ENCODE measurements at regions not wholly inside any gene's neighbourhood (a gene's known extent, or its start where the extent isn't known, plus 50 kb on each side); places are given as distances from the start of the nearest gene placed in this dataset.
"Not testable (repeated sequence)": the region's sequence is repeated elsewhere in the genome, so short reads cannot be mapped to it uniquely, and the experiment has no call there.

- H3F3A ChIP-seq (ENCODE audit: insufficient read depth); H3K4me3 ChIP-seq (ENCODE audit: insufficient read depth, low read length, poor library complexity, severe bottlenecking); H3K36me3 ChIP-seq (ENCODE audit: low read length); H3K9me3 ChIP-seq (ENCODE audit: insufficient read depth, low read length); H2AFZ ChIP-seq (ENCODE audit: low read depth, low read length, severe bottlenecking); H3K4me2 ChIP-seq (ENCODE audit: low read depth, low read length, poor library complexity, severe bottlenecking); H3K27me3 ChIP-seq (ENCODE audit: low read length); H3K27ac ChIP-seq (ENCODE audit: low read depth, low read length); H3K9me2 ChIP-seq (replicated peaks; ENCODE audit: insufficient read depth, low read length); H3K9ac ChIP-seq (ENCODE audit: low read length); H3K79me2 ChIP-seq (ENCODE audit: insufficient read depth, low read length); H4K20me1 ChIP-seq (ENCODE audit: low read depth, low read length): not testable (repeated sequence)
Observed at GRCh38 chr4:3894086-3894959, 128.1 kb downstream of the ADRA2C start.

DNA sequence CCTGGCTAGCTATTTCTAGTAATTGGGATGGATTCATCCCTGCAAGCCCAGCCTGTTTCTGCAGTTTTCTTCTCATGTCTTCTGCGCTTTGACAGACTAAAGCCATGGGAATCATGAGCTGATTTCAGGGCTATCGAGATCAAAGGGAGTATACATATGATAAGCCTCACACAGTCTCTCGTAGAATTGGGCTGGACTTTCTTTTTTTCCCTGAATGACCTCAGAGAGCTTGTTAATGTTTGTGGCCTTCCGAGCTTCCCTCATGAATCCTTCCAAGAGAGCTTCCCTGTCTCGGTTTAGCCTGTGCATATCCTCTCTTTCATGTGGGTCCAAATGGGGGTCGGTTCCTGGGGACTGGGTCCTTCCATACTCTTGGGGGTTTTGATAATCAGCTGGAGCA, 130.3 kb downstream of the ADRA2C start:
- H3K4me3 ChIP-seq (ENCODE audit: insufficient read depth, low read length, poor library complexity, severe bottlenecking) = no peak overlapping the region
- H3K36me3 ChIP-seq (ENCODE audit: low read length) = no peaks in the 10 kb centered on the region
- no peak overlapping the region for H3K4me2 ChIP-seq (ENCODE audit: low read depth, low read length, poor library complexity, severe bottlenecking)
- H3K9me2 ChIP-seq (replicated peaks; ENCODE audit: insufficient read depth, low read length) = no peaks in the 10 kb centered on the region
- H3K27ac ChIP-seq (ENCODE audit: low read depth, low read length) = no peak overlapping the region
- no peak overlapping the region for H3K9ac ChIP-seq (ENCODE audit: low read length)
- no peak for TF ChIP-seq EZH2phosphoT487 (conservative IDR thresholded peaks at IDR 0.05; ENCODE audit: low read length)
- no peak for TF ChIP-seq CTCF (IDR thresholded peaks at IDR 0.05; ENCODE audit: insufficient read depth, low read length, poor library complexity, severe bottlenecking)
- no peaks in the 10 kb centered on the region for H3K79me2 ChIP-seq (ENCODE audit: insufficient read depth, low read length)
- no peaks in the 10 kb centered on the region for H3K9me3 ChIP-seq (ENCODE audit: insufficient read depth, low read length)
- no peaks in the 10 kb centered on the region for H3K27me3 ChIP-seq (ENCODE audit: low read length)
- H4K20me1 ChIP-seq (ENCODE audit: low read depth, low read length) = no peaks in the 10 kb centered on the region
- H2AFZ ChIP-seq (ENCODE audit: low read depth, low read length, severe bottlenecking) = no peak overlapping the region
- H3F3A ChIP-seq (ENCODE audit: insufficient read depth) = no peaks in the 10 kb centered on the region

GRCh38 chr4:3896871-3897578, 130.8 kb downstream of the ADRA2C start:
- H3K9me3 ChIP-seq (ENCODE audit: insufficient read depth, low read length); H3K4me3 ChIP-seq (ENCODE audit: insufficient read depth, low read length, poor library complexity, severe bottlenecking); H3K4me2 ChIP-seq (ENCODE audit: low read depth, low read length, poor library complexity, severe bottlenecking); H3K9ac ChIP-seq (ENCODE audit: low read length); H3F3A ChIP-seq (ENCODE audit: insufficient read depth); H3K27ac ChIP-seq (ENCODE audit: low read depth, low read length); H2AFZ ChIP-seq (ENCODE audit: low read depth, low read length, severe bottlenecking); H4K20me1 ChIP-seq (ENCODE audit: low read depth, low read length); H3K36me3 ChIP-seq (ENCODE audit: low read length); H3K9me2 ChIP-seq (replicated peaks; ENCODE audit: insufficient read depth, low read length); H3K79me2 ChIP-seq (ENCODE audit: insufficient read depth, low read length); H3K27me3 ChIP-seq (ENCODE audit: low read length): not testable (repeated sequence)

DNA sequence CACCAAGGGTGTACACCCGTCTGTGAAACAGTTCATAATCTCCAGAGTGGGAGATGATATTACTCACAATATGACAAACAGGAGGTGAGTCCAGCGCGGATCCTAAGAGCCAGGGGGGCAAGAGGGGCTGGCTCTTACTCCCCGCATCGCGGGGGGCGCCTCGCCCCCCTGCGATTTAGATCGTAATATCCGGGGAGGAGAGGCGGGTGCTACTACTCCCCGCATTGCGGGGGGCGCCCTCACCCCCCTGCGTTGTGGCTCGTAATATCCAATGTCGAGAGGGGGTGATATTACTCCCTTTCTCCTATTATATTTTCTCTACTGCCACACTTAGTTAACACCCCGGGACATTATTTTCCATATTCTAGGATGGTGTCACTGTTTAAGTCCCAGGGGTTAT, 131.9 kb downstream of the ADRA2C start:
- Histone ChIP-seq H3F3A (ENCODE audit: insufficient read depth) (no peaks in the 10 kb centered on the region), H3K27ac (ENCODE audit: low read depth, low read length) (no peak overlapping the region), H2AFZ (ENCODE audit: low read depth, low read length, severe bottlenecking) (no peak overlapping the region), H3K9me3 (ENCODE audit: insufficient read depth, low read length) (no peaks in the 10 kb centered on the region), H3K36me3 (ENCODE audit: low read length) (no peaks in the 10 kb centered on the region), H3K4me3 (ENCODE audit: insufficient read depth, low read length, poor library complexity, severe bottlenecking) (no peak overlapping the region), H3K79me2 (ENCODE audit: insufficient read depth, low read length) (no peaks in the 10 kb centered on the region), H4K20me1 (ENCODE audit: low read depth, low read length) (no peaks in the 10 kb centered on the region), H3K27me3 (ENCODE audit: low read length) (no peaks in the 10 kb centered on the region), H3K9me2 (replicated peaks; ENCODE audit: insufficient read depth, low read length) (no peaks in the 10 kb centered on the region), H3K9ac (ENCODE audit: low read length) (no peak overlapping the region), H3K4me2 (ENCODE audit: low read depth, low read length, poor library complexity, severe bottlenecking) (no peak overlapping the region)
- TF ChIP-seq CTCF (IDR thresholded peaks at IDR 0.05; ENCODE audit: insufficient read depth, low read length, poor library complexity, severe bottlenecking) (no peak), EZH2phosphoT487 (conservative IDR thresholded peaks at IDR 0.05; ENCODE audit: low read length) (no peak)

DNA sequence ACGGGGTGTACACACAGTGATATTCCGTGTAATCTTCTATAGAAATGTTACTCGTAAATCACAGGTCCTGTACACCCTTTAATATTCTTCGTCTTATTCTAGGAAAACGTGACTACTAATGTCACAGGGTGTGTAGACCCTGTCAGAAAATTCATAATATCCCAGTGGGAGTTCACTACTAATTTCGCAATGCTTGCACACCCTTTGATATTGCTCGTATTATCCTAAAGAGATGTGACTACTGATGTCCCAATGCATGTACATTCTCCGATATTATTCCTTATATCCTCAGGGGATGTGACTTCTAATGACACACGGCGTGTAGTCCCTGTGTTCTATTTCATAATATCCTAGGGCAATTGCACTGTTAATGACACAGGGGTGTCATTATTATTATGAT, 132.7 kb downstream of the ADRA2C start:
- not testable (repeated sequence) for H3K9me3 ChIP-seq (ENCODE audit: insufficient read depth, low read length); H3K9me2 ChIP-seq (replicated peaks; ENCODE audit: insufficient read depth, low read length); H3K9ac ChIP-seq (ENCODE audit: low read length); H3K79me2 ChIP-seq (ENCODE audit: insufficient read depth, low read length); H3K4me2 ChIP-seq (ENCODE audit: low read depth, low read length, poor library complexity, severe bottlenecking); H4K20me1 ChIP-seq (ENCODE audit: low read depth, low read length); H3K36me3 ChIP-seq (ENCODE audit: low read length); H3K4me3 ChIP-seq (ENCODE audit: insufficient read depth, low read length, poor library complexity, severe bottlenecking); H2AFZ ChIP-seq (ENCODE audit: low read depth, low read length, severe bottlenecking); H3K27me3 ChIP-seq (ENCODE audit: low read length); H3F3A ChIP-seq (ENCODE audit: insufficient read depth); H3K27ac ChIP-seq (ENCODE audit: low read depth, low read length)

GRCh38 chr4:3904264-3904955, 138.2 kb downstream of the ADRA2C start:
- not testable (repeated sequence) for H3F3A ChIP-seq (ENCODE audit: insufficient read depth); H3K9ac ChIP-seq (ENCODE audit: low read length); H3K9me2 ChIP-seq (replicated peaks; ENCODE audit: insufficient read depth, low read length); H3K27me3 ChIP-seq (ENCODE audit: low read length); H3K27ac ChIP-seq (ENCODE audit: low read depth, low read length); H3K79me2 ChIP-seq (ENCODE audit: insufficient read depth, low read length); H3K9me3 ChIP-seq (ENCODE audit: insufficient read depth, low read length); H3K4me3 ChIP-seq (ENCODE audit: insufficient read depth, low read length, poor library complexity, severe bottlenecking); H3K4me2 ChIP-seq (ENCODE audit: low read depth, low read length, poor library complexity, severe bottlenecking); H3K36me3 ChIP-seq (ENCODE audit: low read length); H4K20me1 ChIP-seq (ENCODE audit: low read depth, low read length); H2AFZ ChIP-seq (ENCODE audit: low read depth, low read length, severe bottlenecking)
